ENCODE measurements at regions not wholly inside any gene's neighbourhood (a gene's known extent, or its start where the extent isn't known, plus 50 kb on each side); places are given as distances from the start of the nearest gene placed in this dataset.
A peak's percentile ranks its signal among the peaks of the same experiment; 100 is the strongest.

- Histone ChIP-seq H3K36me3 (no peaks in the 10 kb centered on the region), H3K4me1 (peaks cover 0 to 17% (median 0%) of the 10 kb centered on the region in 4 donors), H3K27ac (peak overlapping the region in 2 of 4 donors; percentile 20 to 51), H3K4me3 (no peak overlapping the region), H3K9me3 (no peaks in the 10 kb centered on the region), H3K27me3 (no peaks in the 10 kb centered on the region)
- no peak for TF ChIP-seq POLR2A (IDR thresholded peaks at IDR 0.05)
- TF ChIP-seq CTCF (IDR thresholded peaks at IDR 0.05) = no peak
- no peak for DNase-seq
Observed at GRCh38 chr1:228871314-228872061, 136.2 kb downstream of the RHOU start.

GRCh38 chr1:228872080-228872479 is 136.8 kb downstream of the RHOU start:
- DNase-seq = no peak
- Histone ChIP-seq H3K4me1 (peaks cover 0 to 11% (median 0%) of the 10 kb centered on the region in 4 donors), H3K4me3 (no peak overlapping the region), H3K27me3 (no peaks in the 10 kb centered on the region), H3K27ac (peak overlapping the region in 2 of 4 donors; percentile 20 to 51), H3K36me3 (no peaks in the 10 kb centered on the region), H3K9me3 (no peaks in the 10 kb centered on the region)
- TF ChIP-seq POLR2A (IDR thresholded peaks at IDR 0.05) (no peak), CTCF (IDR thresholded peaks at IDR 0.05) (no peak)

DNA sequence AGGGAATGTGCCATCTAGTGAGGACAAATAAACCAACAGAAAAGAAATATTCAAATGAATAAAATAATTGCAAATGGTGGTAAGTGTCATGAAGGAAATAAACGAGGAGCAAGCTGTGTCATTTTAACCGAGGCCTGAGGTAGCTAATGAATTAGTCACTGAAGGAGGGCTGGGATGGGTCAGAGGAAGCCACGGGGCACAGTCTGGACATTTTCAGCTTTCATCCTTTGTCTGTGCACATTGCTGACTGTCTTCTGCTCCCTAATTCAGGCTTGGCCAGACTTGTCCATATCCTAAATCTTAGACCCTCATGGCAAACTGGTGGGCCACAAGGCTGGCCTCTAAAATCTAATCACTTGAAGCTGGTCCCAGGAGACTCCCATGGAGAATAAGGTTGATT is 138.4 kb downstream of the RHOU start:
- TF ChIP-seq CTCF (IDR thresholded peaks at IDR 0.05) (no peak), POLR2A (IDR thresholded peaks at IDR 0.05) (no peak)
- no peak for DNase-seq

GRCh38 chr1:228875741-228876140 is 140.5 kb downstream of the RHOU start:
- Histone ChIP-seq H3K9me3 (no peaks in the 10 kb centered on the region), H3K27ac (peak overlapping the region in 2 of 4 donors; percentile 6 to 8), H3K36me3 (no peaks in the 10 kb centered on the region), H3K4me3 (no peak overlapping the region), H3K4me1 (peaks cover 0 to 3% (median 0%) of the 10 kb centered on the region in 4 donors), H3K27me3 (no peaks in the 10 kb centered on the region)
- no peak for DNase-seq
- TF ChIP-seq CTCF (IDR thresholded peaks at IDR 0.05) (no peak), POLR2A (IDR thresholded peaks at IDR 0.05) (no peak)

More for the DNA sequence above, 138.4 kb downstream of the RHOU start:
- H3K27me3 ChIP-seq = no peaks in the 10 kb centered on the region
- peaks cover 0 to 3% (median 0%) of the 10 kb centered on the region in 4 donors for H3K4me1 ChIP-seq
- H3K4me3 ChIP-seq = no peak overlapping the region
- H3K27ac ChIP-seq = no peak overlapping the region
- H3K9me3 ChIP-seq = no peaks in the 10 kb centered on the region
- no peaks in the 10 kb centered on the region for H3K36me3 ChIP-seq

DNA sequence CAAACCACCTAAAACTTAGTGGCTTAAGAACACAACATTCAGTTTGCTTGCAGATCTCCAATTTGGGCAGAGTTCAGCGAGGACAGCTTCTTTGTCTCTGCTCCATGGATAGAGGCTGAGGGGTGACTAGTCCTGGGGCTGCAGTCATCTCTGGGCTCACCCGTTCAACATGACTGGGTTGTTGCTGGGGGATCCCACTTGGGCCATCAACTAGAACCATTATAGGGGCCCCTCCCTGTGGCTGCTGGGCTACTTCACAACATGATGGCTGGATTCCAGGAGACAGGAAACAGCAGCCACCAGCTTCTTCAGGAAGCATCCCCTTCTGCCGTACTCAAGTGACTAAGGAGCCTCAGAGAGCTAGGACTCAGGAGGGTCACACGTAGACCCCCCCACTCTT is 140.9 kb downstream of the RHOU start:
- H3K27ac ChIP-seq = peak overlapping the region in 2 of 4 donors; percentile 6 to 8
- H3K4me1 ChIP-seq = peaks cover 0 to 3% (median 0%) of the 10 kb centered on the region in 4 donors
- no peaks in the 10 kb centered on the region for H3K27me3 ChIP-seq
- TF ChIP-seq POLR2A (IDR thresholded peaks at IDR 0.05) (no peak), CTCF (IDR thresholded peaks at IDR 0.05) (no peak)
- DNase-seq = no peak
- no peak overlapping the region for H3K4me3 ChIP-seq
- no peaks in the 10 kb centered on the region for H3K36me3 ChIP-seq
- no peaks in the 10 kb centered on the region for H3K9me3 ChIP-seq

All from Peyer's patch (tissue), 4 donors.